CD4-positive, alpha-beta T cell treated with Interleukin-10 for 1 hour (primary cell): ENCODE measurements at regions not wholly inside any gene's neighbourhood (a gene's known extent, or its start where the extent isn't known, plus 50 kb on each side); places are given as distances from the start of the nearest gene placed in this dataset.

Experiments used
- DNase-seq: peaks from one replicate; pipeline ENCODE4 v3.0.0-alpha.2; 2020

GRCh38 chr11:112470355-112470754 is 209.7 kb upstream of the PLET1 start:
- no peak for DNase-seq

- DNase-seq: no peak
These were observed 211.1 kb upstream of the PLET1 start for GRCh38 chr11:112471731-112472130.

GRCh38 chr11:112477152-112477551 is 216.5 kb upstream of the PLET1 start:
- DNase-seq: no peak

GRCh38 chr11:112477581-112478317 is 217.1 kb upstream of the PLET1 start:
- DNase-seq: no peak

- no peak for DNase-seq
These were observed 218.1 kb upstream of the PLET1 start for GRCh38 chr11:112478806-112479205.

GRCh38 chr11:112481431-112481830 is 220.8 kb upstream of the PLET1 start:
- DNase-seq: no peak

GRCh38 chr11:112481893-112482292 is 221.2 kb upstream of the PLET1 start:
- no peak for DNase-seq

- no peak for DNase-seq
These were observed 224.6 kb upstream of the PLET1 start for GRCh38 chr11:112485280-112485679.

GRCh38 chr11:112497826-112498225 is 237.2 kb upstream of the PLET1 start:
- DNase-seq: no peak

- DNase-seq: no peak
These were observed 238.0 kb upstream of the PLET1 start for GRCh38 chr11:112498701-112499100.

- no peak for DNase-seq
These were observed 238.7 kb upstream of the PLET1 start for GRCh38 chr11:112499153-112499880.

- DNase-seq: no peak
These were observed 239.2 kb upstream of the PLET1 start for GRCh38 chr11:112499881-112500204.

- no peak for DNase-seq
These were observed 242.8 kb upstream of the PLET1 start for GRCh38 chr11:112503410-112503809.

GRCh38 chr11:112504056-112504455 is 243.4 kb upstream of the PLET1 start:
- DNase-seq: no peak

GRCh38 chr11:112506852-112507251 is 246.2 kb upstream of the PLET1 start:
- DNase-seq: no peak

GRCh38 chr11:112507281-112507680 is 246.6 kb upstream of the PLET1 start:
- no peak for DNase-seq

GRCh38 chr11:112508750-112509149 is 248.1 kb upstream of the PLET1 start:
- DNase-seq: no peak

- DNase-seq: no peak
These were observed 248.6 kb upstream of the PLET1 start for GRCh38 chr11:112509300-112509699.

GRCh38 chr11:112511271-112511670 is 250.6 kb upstream of the PLET1 start:
- DNase-seq: no peak

- DNase-seq: no peak
These were observed 251.3 kb upstream of the PLET1 start for GRCh38 chr11:112511911-112512310.

GRCh38 chr11:112513417-112513816 is 252.8 kb upstream of the PLET1 start:
- no peak for DNase-seq

- no peak for DNase-seq
These were observed 253.5 kb upstream of the PLET1 start for GRCh38 chr11:112514011-112514740.

GRCh38 chr11:112516261-112516660 is 255.6 kb upstream of the PLET1 start:
- no peak for DNase-seq

- no peak for DNase-seq
These were observed 256.1 kb upstream of the PLET1 start for GRCh38 chr11:112516755-112517154.
